HL-60 (cell line): ENCODE measurements at regions not wholly inside any gene's neighbourhood (a gene's known extent, or its start where the extent isn't known, plus 50 kb on each side); places are given as distances from the start of the nearest gene placed in this dataset.

ENCODE experiments used
- GABPA ChIP-seq: IDR thresholded peaks from 2 replicates; pipeline ENCODE4 v1.6.1; 2012; ENCODE audit warnings: low read depth
- POLR2AphosphoS5 ChIP-seq: IDR thresholded peaks from 2 replicates; pipeline ENCODE4 v1.6.1; 2012; ENCODE audit warnings: low read depth
- TF ChIP-seq, protein P1 (sequence below): IDR thresholded peaks from one replicate; pipeline ENCODE4 v1.5.1; 2011; ENCODE audit warnings: low read length, control low read depth, inconsistent platforms; ENCODE audit not compliant: insufficient read depth

DNA sequence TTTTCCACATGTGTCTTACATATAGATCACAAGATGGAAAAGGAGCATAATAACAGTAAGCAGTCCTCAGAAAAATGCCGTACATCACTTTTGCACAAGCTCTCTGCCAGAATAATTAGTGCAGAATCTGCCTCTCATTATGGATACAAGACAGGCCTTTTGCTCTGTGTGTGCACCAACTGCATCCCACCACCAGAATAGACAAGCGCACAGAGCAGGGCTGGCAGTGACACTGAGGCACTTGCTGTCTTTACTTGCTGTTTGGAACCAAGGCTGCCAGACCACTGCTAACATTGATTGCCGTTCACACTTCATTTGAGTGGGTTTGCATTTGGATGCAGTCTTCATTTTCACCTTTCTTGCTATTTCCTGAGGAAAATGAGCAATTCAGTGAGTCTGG lies 741.3 kb downstream of the TLE1 start:
- TF ChIP-seq, protein P1, sequence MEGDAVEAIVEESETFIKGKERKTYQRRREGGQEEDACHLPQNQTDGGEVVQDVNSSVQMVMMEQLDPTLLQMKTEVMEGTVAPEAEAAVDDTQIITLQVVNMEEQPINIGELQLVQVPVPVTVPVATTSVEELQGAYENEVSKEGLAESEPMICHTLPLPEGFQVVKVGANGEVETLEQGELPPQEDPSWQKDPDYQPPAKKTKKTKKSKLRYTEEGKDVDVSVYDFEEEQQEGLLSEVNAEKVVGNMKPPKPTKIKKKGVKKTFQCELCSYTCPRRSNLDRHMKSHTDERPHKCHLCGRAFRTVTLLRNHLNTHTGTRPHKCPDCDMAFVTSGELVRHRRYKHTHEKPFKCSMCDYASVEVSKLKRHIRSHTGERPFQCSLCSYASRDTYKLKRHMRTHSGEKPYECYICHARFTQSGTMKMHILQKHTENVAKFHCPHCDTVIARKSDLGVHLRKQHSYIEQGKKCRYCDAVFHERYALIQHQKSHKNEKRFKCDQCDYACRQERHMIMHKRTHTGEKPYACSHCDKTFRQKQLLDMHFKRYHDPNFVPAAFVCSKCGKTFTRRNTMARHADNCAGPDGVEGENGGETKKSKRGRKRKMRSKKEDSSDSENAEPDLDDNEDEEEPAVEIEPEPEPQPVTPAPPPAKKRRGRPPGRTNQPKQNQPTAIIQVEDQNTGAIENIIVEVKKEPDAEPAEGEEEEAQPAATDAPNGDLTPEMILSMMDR = no peak
- TF ChIP-seq POLR2AphosphoS5 (no peak), GABPA (no peak)
